HG03342 (cell line): ENCODE measurements at regions not wholly inside any gene's neighbourhood (a gene's known extent, or its start where the extent isn't known, plus 50 kb on each side); places are given as distances from the start of the nearest gene placed in this dataset.
A peak's percentile ranks its signal among the peaks of the same experiment; 100 is the strongest.

Experiments used
- ATAC-seq: cut with Tn5 transposase; IDR thresholded peaks from one replicate; pipeline ENCODE4 v1.9.1; 2021; ENCODE audit warnings: mild to moderate bottlenecking, moderate library complexity; ENCODE audit not compliant: unreplicated experiment

DNA sequence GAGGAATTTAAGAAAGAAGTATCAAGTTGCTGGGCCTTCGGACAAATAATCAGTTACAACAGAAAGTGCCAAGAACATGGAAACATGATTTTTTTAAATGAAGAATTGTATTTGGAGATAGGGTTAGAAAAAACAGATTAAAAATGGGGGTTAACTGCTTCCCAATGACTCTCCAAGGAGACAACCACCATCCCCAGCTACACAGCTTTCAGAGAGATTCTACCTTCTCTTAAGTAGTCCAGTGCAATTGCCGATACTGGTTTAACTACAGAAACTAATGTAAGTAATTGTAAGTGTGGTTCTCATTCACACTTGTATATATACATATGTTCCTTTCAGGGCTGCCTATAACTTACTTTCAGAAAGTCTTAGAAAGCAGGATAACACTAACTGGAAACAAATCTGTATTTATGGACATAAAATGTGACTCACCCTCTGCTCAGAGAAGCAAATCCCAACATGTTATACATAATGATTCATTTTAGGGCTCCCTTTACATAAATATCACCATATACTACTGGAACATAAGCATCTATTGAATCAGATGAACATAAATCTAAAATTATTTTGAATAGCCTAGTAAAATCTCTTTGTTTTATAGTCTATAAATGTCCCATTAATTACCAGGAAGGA, 248.9 kb upstream of the UGT8 start:
- ATAC-seq = no peak

DNA sequence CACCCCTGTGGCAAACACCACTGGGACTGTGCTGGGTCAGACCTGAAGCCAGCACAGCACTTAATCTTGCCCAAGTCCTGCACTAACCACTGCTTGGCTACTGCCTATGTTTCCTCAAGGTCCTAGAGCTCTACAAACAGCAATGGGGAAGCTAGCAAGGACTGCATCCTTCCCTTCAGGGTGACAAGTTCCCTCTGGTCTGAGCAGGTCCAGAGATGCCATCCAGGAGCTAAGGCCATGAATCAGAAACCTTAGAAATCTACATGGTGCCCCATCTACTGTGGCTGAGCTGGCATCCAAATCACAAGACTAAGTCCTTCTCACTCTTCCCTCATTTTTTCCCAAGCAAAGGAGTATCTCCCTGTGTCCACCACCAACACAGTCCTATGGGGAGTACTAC, 239.7 kb upstream of the UGT8 start:
- no peak for ATAC-seq

DNA sequence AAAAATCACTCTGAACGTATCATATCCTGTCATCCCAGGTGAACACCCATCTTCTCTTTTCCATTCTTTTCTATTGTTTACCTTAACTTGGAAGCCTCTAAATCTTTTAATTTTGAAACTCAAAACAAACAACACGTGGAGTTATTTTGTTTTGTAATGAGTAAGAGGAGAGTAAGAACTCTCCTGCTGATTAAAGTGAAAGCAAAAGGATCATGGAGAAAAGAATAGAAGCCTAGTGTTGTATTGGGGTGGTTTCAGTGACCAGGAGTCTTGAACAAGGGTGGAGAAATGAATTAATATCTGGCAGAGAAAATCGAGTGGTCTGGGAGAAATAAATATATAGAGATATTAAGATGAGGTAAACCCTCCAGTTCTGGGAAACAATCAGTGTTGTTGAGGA, 237.4 kb upstream of the UGT8 start:
- no peak for ATAC-seq

DNA sequence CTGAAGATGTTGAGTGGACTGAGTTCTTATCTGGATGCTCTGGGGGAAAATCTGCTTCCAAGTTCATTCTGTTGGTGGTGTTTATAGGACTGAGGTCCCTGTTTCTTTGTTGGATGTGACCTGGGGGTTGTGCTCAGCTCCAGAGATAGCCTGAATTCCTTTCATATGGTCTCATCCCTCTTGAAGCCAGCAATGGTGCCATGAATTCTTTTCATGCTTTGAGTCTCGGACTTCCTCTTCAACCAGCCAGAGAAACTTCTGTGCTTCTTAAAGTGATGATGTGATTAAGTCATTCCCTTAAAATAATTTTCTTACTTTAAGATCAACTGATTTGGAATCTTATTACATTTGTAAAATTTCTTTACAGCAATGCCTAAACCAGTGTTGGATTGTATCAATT, 233.8 kb upstream of the UGT8 start:
- no peak for ATAC-seq

DNA sequence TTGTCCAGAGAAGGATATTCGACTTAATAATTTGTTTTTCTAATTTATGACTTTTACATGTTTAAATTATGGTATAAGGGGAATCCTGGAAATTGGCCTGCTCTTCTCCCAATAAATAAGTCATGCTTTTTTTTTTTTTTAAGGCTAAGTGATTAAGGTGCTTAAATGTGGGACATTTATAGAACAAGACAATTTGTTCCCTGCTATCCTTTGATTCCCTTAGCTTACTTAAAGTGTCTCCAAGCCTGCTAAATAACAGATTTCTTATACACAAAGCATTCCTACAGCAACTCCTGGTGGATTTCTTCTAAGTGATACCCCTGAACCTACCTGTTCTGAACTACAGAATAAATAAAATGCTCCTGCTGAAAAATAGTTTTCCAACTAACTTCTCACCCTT, 233.0 kb upstream of the UGT8 start:
- ATAC-seq = no peak

DNA sequence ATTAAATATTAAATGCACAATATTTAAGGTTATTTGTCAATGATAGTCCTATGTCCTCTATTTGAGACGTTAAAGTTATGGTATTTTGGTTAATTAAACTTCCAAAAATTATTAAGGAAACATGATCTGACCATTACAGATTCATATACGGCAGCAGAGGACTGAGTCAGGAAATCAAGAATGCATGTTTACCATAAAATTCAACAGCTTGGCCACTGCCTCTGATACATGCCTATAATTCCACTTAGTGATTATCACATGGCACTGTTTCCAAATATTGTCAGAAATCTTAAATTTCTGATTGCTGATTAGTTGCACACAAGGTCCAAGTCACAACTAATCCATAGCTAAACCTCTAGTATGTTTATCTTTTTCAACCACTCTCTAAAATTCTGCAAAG, 232.2 kb upstream of the UGT8 start:
- no peak for ATAC-seq

DNA sequence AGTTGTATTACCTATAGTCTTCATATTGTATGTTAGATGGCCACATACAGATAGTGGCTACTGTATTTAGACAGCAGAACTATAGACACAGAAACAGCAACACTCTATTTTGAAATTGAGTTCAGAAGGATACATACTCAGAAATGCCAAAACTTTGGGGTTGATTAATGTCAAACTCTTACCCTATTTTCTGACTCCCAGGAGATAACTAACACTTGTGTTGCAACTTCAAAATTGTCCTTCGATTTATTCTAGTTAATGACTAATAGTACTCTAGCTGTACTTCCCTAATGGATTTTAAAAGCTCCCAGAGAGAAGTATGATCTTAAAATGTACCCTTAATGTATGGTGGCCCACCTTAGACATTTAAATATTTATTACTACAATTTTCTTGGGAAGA, 229.9 kb upstream of the UGT8 start:
- ATAC-seq = no peak

DNA sequence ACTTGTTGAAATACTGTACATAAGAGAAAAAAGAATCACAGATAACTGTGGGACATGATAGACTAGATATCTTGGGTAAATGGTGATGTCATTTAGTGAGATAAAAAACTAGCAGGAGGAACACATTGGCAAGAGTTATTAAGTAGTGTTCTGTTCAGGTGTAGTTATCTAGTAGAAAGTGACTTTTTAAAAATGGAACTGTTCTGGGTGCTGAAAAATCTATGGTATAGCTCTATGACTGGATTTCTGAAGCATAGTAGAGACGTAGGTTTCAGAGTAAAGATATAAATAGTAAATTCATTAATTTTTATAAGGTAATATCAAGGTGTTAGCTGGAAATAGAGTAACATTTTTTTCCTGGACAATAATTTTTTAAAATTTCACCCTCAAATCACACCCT, 225.1 kb upstream of the UGT8 start:
- ATAC-seq = no peak

DNA sequence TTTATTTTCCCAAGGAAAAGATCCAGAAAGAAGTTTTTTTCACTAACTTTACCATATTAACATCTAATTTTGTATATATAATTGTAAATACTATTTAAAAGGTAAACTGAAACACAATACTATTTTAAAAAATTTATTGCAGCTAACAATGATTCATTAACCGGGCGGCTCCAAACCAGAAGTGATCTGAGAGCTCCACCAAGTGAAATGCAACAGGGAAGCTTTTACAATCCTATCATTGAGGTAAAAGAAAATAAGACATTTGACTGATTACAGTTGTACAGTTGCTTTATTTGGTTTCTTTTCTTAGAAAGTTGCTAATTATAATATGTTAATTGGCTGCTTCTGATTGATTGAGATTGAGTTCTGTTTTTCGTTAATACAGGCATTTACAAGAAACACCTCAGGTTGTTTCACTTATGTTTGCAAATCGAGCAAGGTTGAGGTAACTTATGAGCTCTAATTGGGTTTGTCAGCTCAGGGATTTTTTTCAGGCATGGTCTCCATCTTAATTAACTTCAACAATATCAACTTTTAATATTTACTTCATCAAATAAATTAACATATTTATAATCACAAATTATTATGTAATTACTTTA, 220.2 kb upstream of the UGT8 start:
- no peak for ATAC-seq

DNA sequence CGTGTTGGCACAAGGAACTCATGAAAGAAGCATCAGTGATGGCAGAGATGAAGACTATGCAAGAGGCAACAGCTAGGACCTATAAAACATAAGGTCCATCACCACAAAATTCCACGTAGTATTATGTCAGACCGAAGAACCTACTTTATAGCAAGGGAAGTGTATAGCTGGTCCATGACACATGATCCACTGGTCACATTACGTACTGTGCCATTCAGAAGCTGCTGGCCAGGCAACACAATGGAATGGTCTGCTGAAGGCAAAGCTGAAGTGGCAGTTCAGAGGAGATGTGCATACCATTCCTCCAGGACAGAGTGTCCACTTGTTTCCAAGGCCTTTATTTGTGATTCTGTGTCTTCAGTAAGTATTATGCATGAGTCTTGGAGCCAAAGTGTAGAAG, 215.5 kb upstream of the UGT8 start:
- no peak for ATAC-seq

DNA sequence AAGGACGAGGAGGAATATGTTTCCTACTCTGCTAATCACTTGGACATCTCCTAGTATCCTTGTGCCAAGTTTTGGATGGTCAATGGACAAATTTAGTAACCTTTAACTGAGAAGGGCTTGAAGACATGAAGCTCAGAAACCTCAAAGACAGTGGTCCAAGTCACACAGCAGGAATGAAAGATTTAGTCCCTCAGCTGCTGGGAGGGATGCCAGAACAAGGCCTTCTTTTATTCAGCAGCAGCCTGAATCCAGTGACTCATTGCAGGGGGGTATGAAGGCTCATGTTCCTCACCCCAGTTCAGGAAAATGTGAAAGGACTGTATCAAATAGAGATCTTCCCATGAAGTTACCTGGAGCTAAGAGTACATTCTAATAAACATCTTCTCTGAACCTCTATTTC, 214.9 kb upstream of the UGT8 start:
- no peak for ATAC-seq

DNA sequence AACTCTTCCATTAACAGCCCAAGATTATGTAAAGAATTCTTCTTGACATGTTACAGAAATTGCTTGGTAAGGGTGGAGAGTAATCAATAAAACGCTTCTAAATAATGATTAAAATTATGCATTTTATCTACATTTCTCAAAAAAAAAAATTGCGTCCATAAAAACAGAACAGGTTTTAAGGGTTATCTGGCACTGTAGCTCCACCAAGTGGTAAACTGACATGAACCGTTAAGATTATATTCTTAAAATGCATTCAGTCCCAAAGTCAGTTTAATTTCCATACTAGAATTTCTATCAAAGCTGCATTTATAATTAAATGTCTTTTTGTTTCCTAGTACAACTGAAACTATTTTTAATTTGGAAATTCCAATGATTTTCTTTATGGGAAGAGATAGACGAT, 214.0 kb upstream of the UGT8 start:
- no peak for ATAC-seq

DNA sequence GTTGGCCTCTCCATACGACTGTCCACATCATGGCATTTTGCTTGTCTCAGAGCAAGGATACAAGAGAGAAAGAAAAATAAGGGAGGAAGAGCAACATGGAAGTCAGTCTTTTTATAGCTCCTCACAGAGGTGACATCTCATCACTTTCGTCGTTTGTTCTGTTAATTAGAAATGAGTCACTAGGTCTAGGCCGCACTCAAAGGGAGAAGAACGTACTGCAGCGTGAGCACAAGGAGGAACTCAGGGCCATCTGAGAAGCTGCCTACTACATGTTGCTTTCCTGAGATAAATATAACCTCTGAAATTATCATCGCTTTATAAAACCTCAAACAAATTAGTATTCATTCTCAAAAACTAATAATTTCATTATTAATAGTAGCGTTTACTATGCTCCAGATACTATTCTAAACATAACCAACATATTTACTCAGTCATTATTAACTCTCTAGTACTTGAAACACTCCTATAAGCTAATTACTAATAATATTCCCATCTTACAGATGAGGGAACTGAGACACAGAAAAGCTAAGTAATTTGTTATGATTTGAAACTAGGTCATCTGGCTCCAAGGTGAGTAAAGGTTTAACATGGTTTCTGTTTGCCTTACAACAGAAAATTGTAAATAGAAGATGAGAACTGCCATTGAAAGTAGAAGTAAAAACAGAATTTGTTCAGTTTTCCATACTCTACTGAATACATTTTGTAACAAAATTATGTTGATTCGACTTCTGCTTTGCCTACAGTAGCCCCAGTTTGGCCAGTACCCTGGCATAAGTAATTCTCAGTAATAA, 213.2 kb upstream of the UGT8 start:
- ATAC-seq = peak; percentile 82

DNA sequence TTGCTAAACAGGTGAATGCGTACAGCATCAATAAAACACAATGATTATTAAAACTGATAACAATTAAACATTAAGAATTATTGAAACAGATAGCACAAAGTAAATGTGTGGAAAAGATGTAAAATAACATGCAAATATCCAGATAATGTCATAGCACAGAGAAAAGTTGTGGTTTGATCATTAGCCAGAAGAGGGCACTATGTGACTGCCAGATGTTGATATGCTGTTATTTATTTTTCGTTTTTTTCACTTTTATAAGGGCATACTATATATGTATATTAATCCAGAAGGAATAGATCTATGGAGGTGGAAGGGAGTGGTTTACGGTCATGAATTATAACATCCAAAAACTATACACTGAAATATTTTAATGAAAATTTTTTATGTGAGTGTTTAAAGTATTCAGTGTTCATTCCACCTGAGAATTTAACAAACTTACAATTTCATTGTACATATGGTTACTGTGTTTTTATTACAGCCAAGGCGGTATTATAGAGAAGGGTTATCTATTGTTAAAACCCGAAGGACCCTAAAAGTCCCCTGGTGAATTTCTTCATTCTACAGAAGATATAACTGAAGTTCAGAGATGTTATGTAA, 211.9 kb upstream of the UGT8 start:
- ATAC-seq = no peak

DNA sequence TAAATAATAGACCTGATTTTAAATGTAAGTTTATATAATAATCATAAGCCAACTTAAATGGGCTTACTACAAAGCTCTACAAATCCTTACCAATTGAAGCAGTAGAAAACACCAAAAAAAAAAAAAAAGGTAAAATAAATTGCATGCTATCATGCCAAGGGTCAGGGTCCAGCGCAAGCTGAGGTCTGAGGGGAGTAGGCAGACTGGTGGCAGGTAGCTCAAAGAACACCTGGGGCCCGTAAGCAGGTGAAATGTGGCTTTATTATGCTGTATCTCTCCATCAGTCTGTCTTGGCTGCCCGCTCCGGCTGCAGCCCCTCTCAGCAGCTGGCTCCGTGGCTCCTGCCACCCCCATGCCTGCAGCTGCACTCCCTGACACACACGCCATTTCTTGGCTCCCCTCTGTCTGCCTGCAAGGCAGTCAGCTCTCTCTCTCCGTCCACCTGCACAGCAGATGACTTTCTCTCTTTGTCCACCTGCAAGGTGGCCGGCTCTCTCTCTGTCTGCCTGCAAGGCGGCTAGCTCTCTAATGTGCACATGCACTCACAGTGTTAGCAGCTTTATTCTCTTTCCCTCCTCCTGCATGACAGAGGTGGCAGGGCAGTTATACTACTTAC, 209.4 kb upstream of the UGT8 start:
- ATAC-seq = no peak

DNA sequence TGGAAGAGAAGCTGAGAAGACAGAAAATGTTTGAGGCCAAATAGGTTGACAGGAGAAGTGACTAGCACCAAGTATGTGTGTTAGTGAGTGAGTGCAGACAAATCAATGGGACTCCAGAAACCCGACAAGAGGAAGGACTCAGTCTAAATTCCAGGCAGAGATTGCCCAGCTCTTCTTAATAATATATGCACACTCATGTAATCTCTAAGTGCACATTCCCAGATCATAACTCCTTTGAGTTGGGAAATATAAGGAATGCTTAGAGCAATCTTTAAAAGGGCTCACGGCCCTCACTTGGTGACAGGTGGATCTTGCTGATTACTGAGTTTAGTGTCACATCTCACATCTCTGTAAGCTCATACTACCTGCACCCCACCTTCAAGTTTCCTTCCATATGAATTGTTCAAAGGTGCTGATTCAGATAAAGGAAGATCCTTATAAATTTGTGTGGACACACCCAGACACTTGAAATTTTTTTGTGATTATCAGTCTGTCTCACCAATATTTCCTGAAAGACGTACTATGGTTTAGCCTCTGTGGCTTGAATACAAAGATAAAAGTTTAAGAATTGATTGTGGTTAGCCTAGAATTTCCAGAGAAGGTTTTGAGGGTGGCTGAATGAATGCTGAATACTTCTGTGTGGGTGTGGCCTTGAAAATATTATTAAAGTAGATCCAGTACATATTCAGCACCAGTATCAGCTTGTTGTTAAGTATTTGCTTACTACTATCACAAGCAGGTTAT, 205.1 kb upstream of the UGT8 start:
- ATAC-seq = no peak

DNA sequence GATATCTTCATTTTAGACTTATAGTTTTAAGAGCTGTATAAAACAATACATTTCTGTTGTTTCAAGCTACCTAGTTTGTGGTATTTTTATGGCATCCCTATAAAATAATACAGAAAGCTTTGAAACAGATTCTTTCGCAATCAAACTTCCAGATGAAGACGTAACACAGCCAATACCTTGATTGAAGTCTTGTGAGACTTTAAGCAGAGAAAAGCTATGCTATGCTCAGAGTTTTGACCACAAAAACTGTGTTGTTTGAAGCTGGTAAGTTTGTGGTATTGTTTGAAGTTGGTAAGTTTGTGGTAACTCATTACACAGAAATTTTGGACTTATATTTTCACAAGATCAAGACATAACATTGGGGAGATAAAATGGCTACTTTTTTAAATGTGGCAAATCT, 201.8 kb upstream of the UGT8 start:
- ATAC-seq = no peak

DNA sequence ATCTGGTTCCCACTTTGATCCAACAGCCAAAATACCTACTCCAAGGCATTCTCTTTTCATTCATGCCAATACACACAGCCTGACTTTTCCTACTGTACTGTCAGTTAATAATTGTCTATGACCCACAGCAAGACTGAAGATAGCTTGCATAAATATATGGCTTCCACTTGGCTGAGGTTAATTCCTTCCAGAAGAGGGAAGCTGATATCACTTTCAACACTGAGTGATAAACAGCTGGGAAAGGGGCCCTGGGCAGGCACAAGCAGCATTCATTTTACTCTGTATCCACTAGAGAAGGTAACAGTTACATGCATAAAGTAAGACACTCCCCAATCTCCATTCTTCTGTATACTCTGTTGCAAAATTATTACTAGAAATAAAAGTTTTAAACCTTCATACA, 200.2 kb upstream of the UGT8 start:
- no peak for ATAC-seq

DNA sequence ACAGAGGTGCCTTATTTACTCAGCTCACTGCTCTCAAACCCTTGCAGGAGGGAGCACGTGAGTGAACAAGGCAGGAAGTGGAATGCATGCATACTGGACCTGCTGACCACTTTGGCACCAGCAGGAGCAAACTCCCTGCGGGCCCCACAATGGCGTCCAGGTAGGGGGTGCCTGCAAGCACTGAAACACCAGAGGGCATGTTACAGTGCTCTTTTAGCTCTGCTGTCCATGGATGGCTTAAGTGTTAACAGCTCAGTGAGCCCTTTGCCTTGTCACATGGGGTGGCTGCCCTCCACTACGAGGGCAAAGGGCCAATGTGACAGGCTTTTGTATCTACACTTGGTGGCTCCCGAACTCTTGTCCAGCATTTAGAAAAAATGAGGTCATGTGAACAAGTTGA, 199.5 kb upstream of the UGT8 start:
- no peak for ATAC-seq

DNA sequence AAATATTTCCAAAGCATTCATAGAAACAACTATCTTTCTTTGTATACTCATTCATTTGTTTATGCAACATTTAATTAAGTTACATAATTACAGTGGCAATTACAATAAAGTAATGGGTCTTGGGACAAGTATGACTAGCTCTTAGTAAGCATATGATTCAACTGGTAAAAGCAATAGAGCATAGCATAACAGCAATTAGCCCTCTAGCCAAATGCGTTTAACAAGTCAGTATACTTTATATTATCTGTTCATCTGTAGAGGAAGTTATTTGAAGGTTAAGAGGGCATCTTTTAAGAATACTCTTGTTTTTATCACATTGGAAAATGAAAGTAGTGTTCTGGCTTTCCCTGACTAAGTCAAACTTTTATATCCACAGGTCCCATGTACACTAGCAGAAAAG, 198.1 kb upstream of the UGT8 start:
- ATAC-seq = no peak

DNA sequence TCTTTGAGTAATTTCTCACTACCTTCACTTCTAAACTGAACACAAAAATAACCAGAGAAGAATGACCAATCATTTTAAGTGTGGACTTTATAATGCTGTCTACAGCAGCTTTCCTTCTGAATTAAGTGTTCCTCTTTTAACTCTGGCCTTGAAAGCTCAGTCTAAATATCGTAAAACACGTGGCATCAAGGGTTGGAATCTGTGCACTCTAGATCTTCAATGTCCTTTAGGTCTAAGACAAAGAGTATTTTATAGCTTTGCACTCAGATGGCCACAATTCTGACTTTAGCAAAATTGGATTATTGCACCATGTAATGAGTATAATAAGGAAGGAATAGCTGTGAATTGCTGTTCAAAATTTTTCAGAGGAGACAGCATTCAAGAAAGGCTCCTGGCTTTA, 197.1 kb upstream of the UGT8 start:
- ATAC-seq = no peak
